BLaER1 treated with 17β-estradiol and CSF1 and Interleukin-3, amounts not matched to agents 10 nM and 100 nM (cell line): ENCODE measurements at regions not wholly inside any gene's neighbourhood (a gene's known extent, or its start where the extent isn't known, plus 50 kb on each side); places are given as distances from the start of the nearest gene placed in this dataset.

Source experiments
- H3K27ac ChIP-seq, 11 experiments: shearing (Covaris generic); formaldehyde crosslinking; 2 replicates each; pipeline ENCODE4 v1.8.1; 2022
- H3K27me3 ChIP-seq, 11 experiments: shearing (Covaris generic); formaldehyde crosslinking; 2 replicates each; pipeline ENCODE4 v1.8.1; 2022
- H3K36me3 ChIP-seq, 11 experiments: shearing (Covaris generic); formaldehyde crosslinking; 2 replicates each; pipeline ENCODE4 v1.8.1; 2022
- H3K4me1 ChIP-seq, 10 experiments: shearing (Covaris generic); formaldehyde crosslinking; 2 replicates each; pipeline ENCODE4 v1.8.1; 2022
- H3K4me2 ChIP-seq, 11 experiments: shearing (Covaris generic); formaldehyde crosslinking; 2 replicates each; pipeline ENCODE4 v1.8.1; 2022
- H3K4me3 ChIP-seq, 10 experiments: shearing (Covaris generic); formaldehyde crosslinking; 2 replicates each; pipeline ENCODE4 v1.8.1; 2022
- H3K9ac ChIP-seq, 11 experiments: shearing (Covaris generic); formaldehyde crosslinking; 2 replicates each; pipeline ENCODE4 v1.8.1; 2022
- H3K9me3 ChIP-seq, 11 experiments: shearing (Covaris generic); formaldehyde crosslinking; replicated peaks in 1 of 11; 2 replicates each; pipeline ENCODE4 v1.8.1; 2022
- H4K20me1 ChIP-seq, 11 experiments: shearing (Covaris generic); formaldehyde crosslinking; 2 replicates each; pipeline ENCODE4 v1.8.1; 2022
- Cebpa-rat ChIP-seq, 11 experiments: shearing (Covaris generic); IDR thresholded peaks; 2 replicates each; pipeline ENCODE4 v1.8.1; 2022

DNA sequence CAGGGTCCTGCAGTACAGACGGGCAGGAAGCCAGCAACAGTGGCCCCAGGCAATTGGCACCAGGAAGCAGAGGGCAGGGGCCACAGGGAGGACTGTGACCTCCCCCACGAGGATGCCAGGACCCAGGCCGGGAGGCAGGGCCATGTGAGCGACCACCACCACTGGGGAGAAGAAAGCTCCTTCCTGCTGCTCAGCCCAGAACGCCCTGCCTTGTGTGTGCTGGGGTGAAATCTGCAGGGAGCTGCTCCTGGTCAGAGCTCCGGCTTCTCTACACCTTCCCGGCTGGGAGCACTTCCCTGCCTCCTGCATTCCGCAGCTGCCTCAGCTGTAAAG is 100.4 kb downstream of the HMX1 start:
- Histone ChIP-seq H3K27me3 (no peaks in the 10 kb centered on the region), H3K36me3 (no peaks in the 10 kb centered on the region), H3K9me3 (no peaks in the 10 kb centered on the region), H3K9ac (no peak overlapping the region), H3K4me1 (peaks cover 0 to 15% (median 8%) of the 10 kb centered on the region in 10 experiments; a peak in 8 of 20 replicates), H3K4me3 (no peak overlapping the region), H3K4me2 (no peak overlapping the region), H4K20me1 (no peaks in the 10 kb centered on the region; a peak in 2 of 22 replicates), H3K27ac (no peak overlapping the region)
- TF ChIP-seq Cebpa-rat (IDR thresholded peaks at IDR 0.05): no peak

DNA sequence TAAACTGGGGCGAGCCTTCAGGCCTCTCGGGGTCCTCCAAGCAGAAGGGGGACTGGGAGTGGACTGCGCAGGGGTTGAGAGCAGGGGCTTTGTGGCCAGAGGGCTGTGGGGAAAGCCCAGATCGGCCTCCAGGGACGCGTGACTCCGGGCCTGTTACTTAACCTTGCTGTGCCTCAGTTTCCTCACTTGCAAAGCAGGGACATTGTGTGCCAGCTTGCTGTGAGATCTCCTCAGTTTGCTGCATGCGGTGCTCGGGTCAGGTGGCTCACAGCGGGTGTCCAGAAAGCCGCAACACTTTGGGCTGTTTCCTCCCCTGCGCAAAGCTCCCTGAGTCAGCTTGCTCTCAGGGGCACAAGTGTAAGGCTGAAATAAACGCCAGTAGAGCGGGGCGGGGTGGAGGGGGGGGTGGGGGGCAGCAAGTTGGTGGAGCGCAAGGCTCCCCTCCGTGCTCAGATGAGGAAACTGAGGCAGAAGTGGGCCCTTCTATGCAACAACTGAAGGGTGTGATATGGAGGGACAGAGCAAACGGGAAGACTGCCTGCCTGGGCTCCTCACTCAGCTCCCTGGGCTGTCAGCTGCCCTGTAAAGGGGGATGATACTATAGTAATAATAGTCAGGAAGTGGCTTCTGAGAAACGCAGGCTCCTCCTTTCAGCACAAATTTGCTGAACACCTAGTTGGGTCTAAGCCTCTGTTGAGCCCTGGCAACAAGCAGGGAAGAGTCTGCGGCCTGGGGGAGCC is 101.0 kb downstream of the HMX1 start:
- Histone ChIP-seq H3K36me3 (no peaks in the 10 kb centered on the region), H4K20me1 (no peaks in the 10 kb centered on the region; a peak in 2 of 22 replicates), H3K27ac (no peak overlapping the region), H3K4me2 (no peak overlapping the region), H3K27me3 (no peaks in the 10 kb centered on the region), H3K4me1 (peaks cover 0 to 20% (median 13%) of the 10 kb centered on the region in 10 experiments; a peak in 9 of 20 replicates), H3K9me3 (no peaks in the 10 kb centered on the region), H3K4me3 (no peak overlapping the region), H3K9ac (no peak overlapping the region)
- no peak for TF ChIP-seq Cebpa-rat (IDR thresholded peaks at IDR 0.05)

DNA sequence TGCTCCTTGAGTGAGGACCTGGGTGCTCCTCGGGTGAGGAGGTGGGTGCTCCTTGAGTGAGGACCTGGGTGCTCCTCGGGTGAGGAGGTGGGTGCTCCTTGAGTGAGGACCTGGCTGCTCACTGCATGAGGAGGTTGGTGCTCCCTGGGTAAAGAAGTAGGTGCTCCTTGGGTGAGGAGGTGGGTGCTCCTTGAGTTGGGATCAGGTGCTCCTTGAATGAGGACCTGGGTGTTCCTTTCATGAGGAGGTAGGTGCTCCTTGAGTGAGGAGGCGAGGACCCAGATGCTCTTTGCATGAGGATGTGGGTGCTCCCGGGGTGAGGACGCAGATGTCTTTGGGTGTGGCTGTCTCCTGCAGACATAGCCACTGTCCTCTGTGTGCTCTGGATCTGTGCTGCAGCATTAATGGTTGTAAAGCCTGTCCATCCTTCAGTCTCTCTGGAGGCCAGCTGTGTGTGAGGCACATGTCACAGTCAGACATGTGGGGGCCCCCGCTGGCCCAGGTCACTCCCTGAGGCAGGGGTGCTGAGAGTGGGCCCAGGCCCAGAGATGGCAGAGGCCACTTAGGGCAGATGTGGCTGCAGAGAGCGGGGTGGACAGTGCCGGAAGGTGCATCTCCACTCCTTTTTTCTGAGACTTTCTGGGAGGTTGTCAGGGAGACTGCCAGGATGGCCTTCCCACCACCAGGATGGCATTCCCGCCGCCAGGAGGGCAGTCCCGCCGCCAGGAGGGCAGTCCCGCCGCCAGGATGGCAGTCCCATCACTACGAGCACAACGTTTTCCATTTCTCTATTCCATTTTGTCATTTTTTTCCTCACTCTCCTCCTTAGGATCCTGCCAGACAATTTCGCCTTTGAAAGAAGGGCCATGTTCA is 101.8 kb downstream of the HMX1 start:
- H3K27ac ChIP-seq: no peak overlapping the region
- H3K9me3 ChIP-seq: no peaks in the 10 kb centered on the region
- H3K4me1 ChIP-seq: peaks cover 0 to 24% (median 16%) of the 10 kb centered on the region in 10 experiments; a peak in 9 of 20 replicates
- H3K27me3 ChIP-seq: no peaks in the 10 kb centered on the region
- no peak overlapping the region for H3K4me2 ChIP-seq
- no peaks in the 10 kb centered on the region for H3K36me3 ChIP-seq
- H3K9ac ChIP-seq: no peak overlapping the region
- no peaks in the 10 kb centered on the region; a peak in 2 of 22 replicates for H4K20me1 ChIP-seq
- TF ChIP-seq Cebpa-rat (IDR thresholded peaks at IDR 0.05): no peak
- H3K4me3 ChIP-seq: no peak overlapping the region

DNA sequence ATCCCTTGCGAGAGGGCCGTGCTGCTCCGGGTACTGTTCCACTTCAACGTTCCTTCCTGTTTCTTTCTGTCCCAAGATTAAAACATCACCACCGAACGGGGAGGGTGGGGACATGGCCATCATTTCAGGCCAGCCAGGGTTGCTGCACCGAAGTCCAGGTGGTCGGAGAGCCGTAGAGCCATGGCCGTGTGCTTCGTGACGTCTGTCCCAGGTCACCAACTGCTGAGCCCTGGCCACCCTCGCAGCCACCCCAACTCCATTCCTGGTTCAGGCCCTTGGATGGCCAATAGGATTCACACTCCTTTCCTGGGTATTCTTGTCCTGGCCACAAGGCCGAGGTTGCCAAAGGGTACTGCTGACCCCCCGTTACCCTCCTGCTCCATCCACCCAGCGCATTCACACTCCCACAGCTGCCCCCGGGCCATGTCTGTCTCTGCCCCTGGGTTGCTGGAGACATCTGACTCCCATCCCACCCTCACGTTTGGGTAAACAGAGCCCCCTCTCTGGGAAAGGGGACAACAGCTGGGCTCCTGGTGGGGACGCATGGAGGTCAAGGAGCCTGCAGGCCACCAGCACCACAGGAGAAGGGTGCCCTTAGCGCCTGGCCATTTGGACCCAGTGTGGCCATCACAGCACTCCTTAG is 103.2 kb downstream of the HMX1 start:
- no peak overlapping the region for H3K27ac ChIP-seq
- H3K4me3 ChIP-seq: no peak overlapping the region
- no peaks in the 10 kb centered on the region; a peak in 2 of 22 replicates for H4K20me1 ChIP-seq
- no peaks in the 10 kb centered on the region for H3K36me3 ChIP-seq
- no peaks in the 10 kb centered on the region for H3K9me3 ChIP-seq
- no peak overlapping the region for H3K4me2 ChIP-seq
- H3K9ac ChIP-seq: no peak overlapping the region
- no peak for TF ChIP-seq Cebpa-rat (IDR thresholded peaks at IDR 0.05)
- H3K4me1 ChIP-seq: peaks cover 0 to 24% (median 16%) of the 10 kb centered on the region in 10 experiments; a peak in 9 of 20 replicates
- no peaks in the 10 kb centered on the region for H3K27me3 ChIP-seq

DNA sequence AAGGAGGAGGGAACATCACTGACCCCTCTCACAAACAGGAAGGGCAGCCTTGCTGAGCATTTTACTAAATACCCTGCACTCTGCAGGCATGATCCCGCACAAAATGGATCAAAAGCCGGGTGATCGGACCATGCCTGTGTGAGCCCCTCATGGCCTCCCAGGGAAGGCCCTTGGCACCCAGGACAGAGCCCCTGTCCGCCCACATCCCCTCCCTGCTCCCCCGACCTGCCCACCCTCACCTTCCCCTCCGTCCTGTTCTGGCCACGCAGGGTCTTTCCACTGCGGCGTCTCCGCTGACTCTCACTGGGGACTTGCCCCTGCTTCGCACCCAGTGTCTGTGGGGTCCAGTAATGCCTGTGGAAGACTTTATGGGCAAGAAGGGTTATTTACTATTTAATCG is 105.0 kb downstream of the HMX1 start:
- no peak overlapping the region for H3K9ac ChIP-seq
- H3K27me3 ChIP-seq: no peaks in the 10 kb centered on the region
- H3K27ac ChIP-seq: no peak overlapping the region
- H3K4me1 ChIP-seq: peaks cover 0 to 19% (median 10%) of the 10 kb centered on the region in 10 experiments; a peak in 8 of 20 replicates
- no peaks in the 10 kb centered on the region for H3K36me3 ChIP-seq
- H3K4me2 ChIP-seq: peak overlapping the region in 1 of 11 experiments; percentile 36; a peak in 1 of 22 replicates
- no peak overlapping the region for H3K4me3 ChIP-seq
- TF ChIP-seq Cebpa-rat (IDR thresholded peaks at IDR 0.05): no peak
- H4K20me1 ChIP-seq: peaks cover 0 to 10% (median 0%) of the 10 kb centered on the region in 11 experiments; a peak in 2 of 22 replicates
- H3K9me3 ChIP-seq: no peaks in the 10 kb centered on the region

DNA sequence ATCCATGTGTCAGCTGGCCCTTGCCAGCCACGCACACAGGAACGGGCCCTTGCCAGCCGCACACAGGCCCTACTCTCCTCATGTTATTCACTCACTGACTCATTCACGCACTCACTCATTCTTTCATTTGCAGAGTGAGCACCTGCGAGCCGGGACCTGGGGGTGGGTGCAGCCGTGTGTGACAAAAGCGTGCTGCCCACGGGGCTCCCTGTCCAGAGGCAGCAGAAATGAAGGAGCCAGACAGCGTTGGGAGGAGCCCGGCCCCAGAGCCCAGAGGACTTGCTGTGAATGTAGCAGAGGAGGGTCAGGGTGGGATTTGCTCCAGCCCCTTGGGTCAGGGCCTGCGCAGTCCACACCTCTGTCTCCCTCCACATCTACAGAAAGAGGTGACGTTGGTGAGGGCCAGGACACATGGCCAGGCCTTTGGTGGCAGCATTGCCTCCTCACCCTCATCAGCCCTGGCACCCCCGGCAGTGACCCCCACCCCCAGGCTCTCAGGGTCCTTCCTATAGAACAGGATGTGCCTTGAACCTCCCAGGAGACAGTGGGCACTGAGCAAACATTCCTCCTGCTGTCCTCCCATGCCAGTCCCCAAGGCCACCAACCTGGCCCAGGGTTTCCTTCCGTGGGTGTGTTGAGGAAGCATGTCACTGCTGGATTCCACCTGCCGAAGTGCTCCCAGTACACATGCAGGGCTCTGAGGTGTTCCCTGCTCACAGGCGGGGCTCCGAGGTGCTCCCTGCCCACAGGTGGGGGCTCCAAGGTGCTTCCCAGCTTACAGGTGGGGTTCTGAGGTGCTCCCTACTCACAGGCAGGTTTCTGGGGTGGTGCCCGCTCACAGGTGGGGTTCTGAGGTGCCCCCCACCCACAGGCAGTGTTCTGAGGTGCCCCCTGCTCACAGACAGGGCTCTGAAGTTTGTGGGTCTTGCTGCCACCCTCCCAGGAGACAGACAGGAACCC is 105.7 kb downstream of the HMX1 start:
- Histone ChIP-seq H3K9ac (no peak overlapping the region), H3K36me3 (no peaks in the 10 kb centered on the region), H3K9me3 (no peaks in the 10 kb centered on the region), H3K4me3 (no peak overlapping the region), H4K20me1 (peaks cover 0 to 10% (median 0%) of the 10 kb centered on the region in 11 experiments; a peak in 2 of 22 replicates), H3K27ac (no peak overlapping the region), H3K4me2 (peak overlapping the region in 5 of 11 experiments; percentile 2 to 36 (median 26); a peak in 6 of 22 replicates), H3K4me1 (peaks cover 0 to 12% (median 10%) of the 10 kb centered on the region in 10 experiments; a peak in 6 of 20 replicates), H3K27me3 (no peaks in the 10 kb centered on the region)
- TF ChIP-seq Cebpa-rat (IDR thresholded peaks at IDR 0.05): no peak

DNA sequence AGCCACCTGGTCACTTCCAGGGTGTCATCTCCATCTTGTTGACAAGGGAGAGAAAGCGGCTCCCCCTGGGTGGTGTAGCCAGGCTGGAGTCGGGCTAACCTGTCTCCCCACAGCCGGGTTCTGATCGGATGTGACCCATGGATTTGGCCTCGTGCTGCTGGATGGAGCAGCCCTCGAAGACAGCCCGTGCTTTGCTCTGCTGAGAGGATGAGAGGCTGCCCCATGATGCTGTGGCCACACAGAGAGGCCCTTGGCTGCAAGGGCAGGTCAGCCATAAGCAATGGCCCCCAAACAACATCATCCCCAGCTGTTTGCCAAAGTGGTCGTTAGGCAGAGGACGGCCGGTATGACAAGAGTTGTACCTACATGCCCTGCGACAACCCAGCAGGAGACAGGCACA is 106.6 kb downstream of the HMX1 start:
- H3K4me2 ChIP-seq: 0 out of 22 replicates have a peak overlapping the region, but pooled peaks of 1 of the 11 experiments have one; percentile 36
- no peaks in the 10 kb centered on the region for H3K36me3 ChIP-seq
- no peaks in the 10 kb centered on the region for H3K27me3 ChIP-seq
- no peak for TF ChIP-seq Cebpa-rat (IDR thresholded peaks at IDR 0.05)
- H3K4me1 ChIP-seq: peaks cover 0 to 12% (median 8%) of the 10 kb centered on the region in 10 experiments; a peak in 6 of 20 replicates
- peaks cover 0 to 10% (median 0%) of the 10 kb centered on the region in 11 experiments; a peak in 2 of 22 replicates for H4K20me1 ChIP-seq
- H3K4me3 ChIP-seq: no peak overlapping the region
- H3K27ac ChIP-seq: no peak overlapping the region
- no peak overlapping the region for H3K9ac ChIP-seq
- H3K9me3 ChIP-seq: no peaks in the 10 kb centered on the region
